ENCODE measurements at regions not wholly inside any gene's neighbourhood (a gene's known extent, or its start where the extent isn't known, plus 50 kb on each side); places are given as distances from the start of the nearest gene placed in this dataset.
"Not testable (repeated sequence)": the region's sequence is repeated elsewhere in the genome, so short reads cannot be mapped to it uniquely, and the experiment has no call there.

DNA sequence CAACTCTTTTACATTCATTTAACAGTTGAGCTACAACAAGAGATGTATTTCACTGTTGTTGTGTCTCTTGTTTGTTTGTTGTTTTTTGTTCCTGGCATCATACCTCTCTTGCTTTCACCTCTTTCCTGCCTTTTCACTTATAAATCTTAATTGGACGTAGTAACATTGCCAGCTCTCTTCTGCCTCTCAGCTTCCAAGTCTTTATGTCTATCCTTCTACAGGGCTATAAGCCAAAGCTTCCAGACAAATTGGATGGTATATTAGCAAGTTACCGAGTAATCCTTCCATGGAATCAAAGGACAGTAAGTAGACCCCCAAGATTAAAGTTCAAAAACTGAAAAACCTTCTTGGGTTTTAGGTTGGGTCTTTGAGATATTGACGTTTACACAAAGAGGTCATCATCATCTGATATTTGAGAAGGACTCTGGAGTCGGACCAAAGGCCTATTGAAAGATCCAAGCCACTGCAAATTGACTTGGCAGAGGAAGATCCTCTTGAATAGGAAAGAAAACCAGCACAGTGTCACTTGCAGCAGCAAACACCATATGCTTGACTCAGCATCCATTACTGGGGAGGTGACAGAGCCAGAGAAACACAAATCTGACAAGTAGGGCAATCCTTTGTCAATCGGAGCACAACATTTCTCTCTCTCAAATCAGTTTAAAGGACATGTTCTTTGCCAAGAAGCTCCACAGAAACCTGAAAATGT, 648.5 kb upstream of the NR2F2 start:
- no peak for DNase-seq

DNA sequence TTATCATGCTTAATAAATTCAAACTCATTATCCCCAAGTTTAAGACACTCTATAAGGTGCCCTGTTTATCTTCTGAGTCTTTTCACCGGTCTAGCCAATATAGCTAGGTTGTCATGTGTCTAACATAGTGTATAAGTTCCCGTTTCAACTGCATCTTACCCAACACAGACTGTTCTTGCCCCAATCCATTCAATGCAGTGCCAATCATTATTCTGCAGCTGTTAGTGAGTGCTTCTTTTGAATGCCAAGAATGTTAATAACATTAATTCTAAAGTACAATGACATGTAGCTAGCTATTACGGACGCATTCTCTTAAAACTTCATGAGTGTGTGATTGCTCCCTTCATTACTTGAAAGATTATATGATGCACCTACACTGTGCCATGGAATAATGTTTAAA, 646.4 kb upstream of the NR2F2 start:
- no peak for DNase-seq

DNA sequence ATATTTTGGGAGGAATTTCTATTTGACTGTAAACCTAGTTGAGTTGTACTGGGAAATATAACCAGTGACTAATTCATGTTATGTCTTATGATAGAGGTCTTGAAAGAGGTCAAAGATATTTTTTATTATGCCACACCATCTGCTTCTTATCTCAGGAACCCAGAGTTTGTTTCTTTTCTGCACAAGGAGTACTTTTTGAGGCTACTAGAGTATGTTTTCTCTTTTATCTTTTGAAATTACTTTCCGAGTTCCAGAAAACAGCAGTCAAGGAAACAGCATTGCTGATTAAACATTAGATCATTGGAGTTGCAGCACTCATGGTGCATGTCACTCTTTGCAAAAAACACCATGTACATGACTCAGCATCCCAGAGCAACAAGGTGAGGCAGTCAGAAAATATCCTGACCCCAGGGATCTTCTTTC, 645.8 kb upstream of the NR2F2 start:
- no peak for DNase-seq

DNA sequence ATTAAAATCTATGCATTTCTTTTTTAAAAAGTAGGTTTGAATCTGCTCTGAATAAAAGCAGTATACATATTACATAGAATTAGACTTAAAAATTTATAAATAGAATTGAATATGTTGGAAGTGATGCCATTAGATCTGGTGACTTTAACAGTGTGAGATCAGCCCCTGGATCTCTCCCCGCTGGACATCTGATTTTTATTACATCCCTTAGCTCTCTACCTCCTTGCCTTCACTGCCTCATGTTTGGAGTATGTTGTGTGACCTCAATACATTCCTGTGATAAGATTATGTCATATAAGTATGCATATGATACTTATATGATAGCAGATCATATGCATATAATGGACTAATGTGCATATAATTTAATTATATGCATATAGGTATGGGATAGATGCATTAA, 643.4 kb upstream of the NR2F2 start:
- DNase-seq: no peak

DNA sequence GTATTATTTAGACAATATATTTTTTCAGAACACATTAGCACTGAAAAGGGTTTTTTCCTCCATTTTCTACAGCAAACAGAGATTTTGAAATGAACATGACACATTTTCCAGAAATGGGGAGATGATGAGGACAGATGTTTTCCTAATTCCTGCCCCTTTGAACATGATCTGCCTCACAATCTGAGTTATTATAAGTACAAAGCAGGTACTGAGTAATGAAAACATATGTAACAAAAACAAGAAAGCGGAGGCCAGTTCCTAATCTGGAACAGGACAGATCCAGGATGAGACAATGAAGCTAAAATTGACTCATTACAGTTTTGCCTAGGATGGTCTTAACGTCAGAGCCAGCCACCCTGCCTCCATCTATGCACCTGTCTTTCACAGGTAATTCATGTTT, 642.8 kb upstream of the NR2F2 start:
- DNase-seq: no peak

DNA sequence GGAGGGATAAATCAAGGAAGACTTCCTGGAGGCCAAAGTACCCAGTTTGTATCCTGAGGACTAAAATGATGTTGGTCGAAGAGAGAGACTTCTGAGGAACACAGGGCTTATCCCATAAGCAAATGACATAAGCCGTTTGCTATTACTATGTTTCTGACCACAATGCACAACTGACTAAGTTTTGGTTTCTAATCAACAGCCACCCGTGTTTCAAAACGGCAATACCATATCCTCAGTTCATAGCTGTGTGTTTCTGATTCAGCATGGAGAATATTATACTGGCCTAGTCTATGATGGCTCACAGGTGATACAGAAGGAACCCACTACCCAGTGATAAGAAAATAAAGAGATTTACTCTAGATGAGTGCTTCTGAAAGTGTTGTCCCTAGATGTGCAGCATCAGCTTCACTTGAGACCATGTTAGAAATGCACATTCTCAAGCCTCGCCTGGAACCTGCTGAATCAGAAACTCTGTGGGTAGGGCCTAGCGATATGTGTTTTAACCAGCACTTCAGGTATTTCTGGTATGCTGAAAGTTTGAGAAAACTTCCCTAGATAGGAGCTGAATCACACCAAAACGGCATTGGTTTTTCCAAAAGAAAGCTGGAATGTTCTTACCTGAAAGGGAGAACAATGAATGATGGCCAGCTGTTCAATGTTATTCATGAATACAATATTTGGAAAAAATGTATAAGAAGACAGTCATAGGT, 639.7 kb upstream of the NR2F2 start:
- no peak for DNase-seq

DNA sequence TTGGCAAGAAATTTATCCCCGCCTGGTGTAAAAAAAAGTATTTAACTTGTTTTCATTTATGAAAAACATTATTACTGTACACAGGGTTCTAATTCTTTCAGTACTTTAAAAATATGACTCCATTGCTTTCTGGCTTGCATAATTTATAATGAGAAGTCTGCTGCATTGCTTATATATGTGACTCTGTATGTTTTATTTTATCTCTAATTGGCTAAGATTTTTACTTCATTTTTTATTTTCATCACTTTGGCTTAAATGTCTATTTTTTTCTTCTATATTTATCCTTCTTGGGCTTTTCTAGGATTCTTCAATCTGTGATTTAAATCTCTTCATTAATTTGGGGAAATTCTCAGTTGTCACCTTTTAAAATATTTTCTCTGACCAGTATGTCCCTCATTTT, 636.6 kb upstream of the NR2F2 start:
- no peak for DNase-seq

DNA sequence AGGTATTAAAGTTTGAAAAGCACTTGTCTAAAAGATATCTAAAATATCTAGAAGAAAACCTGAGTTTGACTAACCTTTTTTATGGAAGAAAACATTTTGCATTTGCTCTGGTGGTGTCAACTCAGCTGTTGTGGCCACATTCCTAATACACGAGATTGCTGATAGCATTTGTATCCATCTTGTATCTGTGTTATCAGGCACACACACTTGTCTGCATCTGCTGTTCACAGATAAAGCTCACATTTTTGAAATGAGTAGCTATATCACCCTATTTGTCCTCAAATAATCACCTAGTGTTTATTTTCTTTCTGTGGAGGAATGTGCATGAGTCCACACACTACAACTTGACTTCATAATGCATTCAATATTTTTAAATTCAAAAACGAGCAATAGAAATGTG, 632.3 kb upstream of the NR2F2 start:
- no peak for DNase-seq

DNA sequence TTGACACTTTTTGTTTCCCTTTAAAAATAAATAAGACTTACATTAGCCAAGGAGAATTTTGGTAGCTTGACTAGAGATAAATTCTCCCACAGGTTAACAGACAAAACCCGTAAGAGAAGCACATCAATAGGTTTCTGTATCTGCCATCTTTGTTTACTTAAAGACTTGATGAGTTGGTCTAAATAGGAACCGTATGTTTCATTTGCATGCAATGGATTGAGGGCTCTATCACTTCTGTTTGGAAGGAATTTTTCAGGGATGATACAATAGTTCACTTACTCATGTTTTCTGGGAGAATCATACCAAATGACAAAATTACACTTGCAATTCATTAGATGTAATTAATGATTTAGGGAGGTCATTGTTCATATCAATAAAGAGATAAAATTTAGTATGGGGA, 631.5 kb upstream of the NR2F2 start:
- DNase-seq: no peak

DNA sequence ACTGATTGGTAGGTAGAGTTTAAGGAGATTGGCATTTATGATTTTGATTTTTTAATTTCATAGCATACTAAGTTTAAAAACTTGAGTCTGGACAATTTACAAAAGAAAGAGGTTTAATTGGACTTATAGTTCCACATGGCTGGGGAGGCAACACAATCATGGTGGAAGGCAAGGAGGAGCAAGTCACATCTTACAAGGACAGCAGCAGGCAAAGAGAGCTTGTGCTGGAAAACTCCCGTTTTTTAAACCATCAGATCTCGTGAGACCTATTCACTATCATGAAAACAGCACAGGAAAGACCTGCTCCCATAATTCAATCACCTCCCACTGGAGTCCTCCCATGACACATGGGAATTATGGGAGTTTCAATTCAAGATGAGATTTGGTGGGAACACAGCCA, 630.9 kb upstream of the NR2F2 start:
- no peak for DNase-seq

DNA sequence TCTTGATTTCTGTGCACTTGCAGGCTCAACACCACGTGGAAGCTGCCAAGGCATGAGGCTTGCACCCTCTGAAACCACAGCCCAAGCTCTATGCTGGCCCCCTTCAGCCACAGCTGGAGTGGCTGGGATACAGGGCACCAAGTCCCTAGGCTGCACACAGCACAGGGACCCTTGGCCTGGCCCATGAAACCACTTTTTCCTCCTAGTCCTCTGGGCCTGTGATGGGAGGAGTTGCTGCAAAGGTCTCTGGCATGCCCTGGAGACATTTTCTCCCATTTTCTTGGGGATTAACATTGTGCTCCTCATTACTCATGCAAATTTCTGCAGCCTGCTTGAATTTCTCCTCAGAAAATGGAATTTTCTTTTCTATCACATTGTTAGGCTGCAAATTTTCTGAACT, 629.8 kb upstream of the NR2F2 start:
- DNase-seq: not testable (repeated sequence)

DNA sequence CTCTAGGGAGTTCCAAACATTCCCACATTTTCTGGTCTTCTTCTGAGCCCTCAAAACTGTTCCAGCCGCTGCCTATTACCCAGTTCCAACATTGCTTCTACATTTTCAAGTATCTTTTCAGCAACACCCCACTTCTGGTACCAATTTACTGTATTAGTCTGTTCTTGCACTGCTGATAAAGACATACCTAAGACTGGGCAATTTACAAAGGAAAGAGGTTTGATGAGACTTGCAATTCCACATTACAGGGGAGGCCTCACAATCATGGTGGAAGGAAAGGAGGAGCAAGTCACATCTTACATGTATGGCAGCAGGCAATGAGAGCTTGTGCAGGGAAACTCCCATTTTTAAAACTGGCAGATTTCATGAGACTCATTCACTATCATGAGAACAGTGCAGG, 629.1 kb upstream of the NR2F2 start:
- DNase-seq: no peak

DNA sequence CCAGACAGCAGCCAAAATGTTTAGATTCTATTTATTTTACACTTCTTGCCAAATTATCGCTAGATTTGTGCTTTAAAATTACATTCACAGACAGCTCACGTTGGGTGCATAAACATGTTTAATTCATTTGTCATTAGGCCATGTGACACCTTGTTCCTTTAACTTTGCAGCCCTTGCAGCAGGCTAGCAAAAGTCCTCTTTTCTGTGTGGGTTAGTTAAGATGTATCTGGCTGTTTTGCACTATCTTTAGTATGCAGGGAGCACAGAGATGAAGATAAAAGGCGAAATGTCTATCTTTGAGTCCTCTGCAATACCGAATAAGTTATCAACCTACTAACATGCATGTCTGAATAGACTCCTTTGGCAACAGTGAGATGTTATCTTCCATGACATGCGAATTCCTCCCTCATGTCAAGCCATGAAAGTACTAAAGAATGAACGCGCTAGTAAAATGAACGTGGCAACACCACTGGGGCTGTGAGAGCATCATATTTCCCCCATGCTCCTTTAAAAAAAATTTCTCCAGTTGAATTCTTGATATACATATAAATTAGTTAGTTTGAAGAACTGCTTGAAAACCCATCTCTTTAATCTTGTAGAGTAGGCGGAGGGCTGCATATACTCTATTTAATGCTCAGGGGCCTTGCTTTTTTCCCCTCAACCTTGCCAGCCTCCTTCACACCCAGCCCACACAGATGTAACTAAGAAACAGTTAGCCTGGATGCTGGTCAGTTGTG, 620.4 kb upstream of the NR2F2 start:
- DNase-seq: no peak

DNA sequence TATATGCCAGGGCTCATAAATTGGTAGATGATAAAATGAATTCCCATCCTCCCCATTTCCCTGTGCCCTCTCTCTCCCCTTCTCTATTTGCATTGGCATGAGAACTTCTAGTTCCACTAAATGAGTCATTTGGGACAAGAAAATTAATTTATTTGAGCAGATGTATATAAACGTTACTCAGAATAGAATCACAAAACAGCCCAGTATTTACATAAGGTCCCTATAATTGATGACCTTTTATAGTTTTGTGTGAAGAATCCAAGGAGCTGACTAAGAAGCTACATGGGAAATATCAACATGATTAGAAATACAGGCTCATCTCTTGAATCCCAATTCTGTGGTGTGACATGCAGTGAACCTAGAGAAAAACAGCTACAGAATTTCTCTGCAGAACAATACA, 617.7 kb upstream of the NR2F2 start:
- no peak for DNase-seq

DNA sequence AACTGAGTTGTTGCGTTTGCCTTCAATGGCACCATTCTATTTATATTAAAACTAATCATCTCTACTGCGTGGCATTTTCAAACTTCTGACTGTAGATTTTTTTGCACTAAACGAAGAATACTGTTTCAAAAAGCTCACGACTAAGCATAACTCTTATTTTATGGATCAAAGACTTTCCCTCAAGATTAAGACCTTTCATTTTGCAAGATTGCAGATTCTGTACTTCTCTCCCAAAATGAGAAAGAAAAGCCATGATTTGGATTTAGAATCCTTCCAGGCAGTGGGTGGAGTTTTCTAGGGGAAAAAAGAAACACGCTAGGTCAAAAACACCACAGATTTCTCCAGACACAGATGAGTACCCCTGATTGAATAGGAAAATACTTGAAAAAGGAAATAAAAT, 617.2 kb upstream of the NR2F2 start:
- no peak for DNase-seq

DNA sequence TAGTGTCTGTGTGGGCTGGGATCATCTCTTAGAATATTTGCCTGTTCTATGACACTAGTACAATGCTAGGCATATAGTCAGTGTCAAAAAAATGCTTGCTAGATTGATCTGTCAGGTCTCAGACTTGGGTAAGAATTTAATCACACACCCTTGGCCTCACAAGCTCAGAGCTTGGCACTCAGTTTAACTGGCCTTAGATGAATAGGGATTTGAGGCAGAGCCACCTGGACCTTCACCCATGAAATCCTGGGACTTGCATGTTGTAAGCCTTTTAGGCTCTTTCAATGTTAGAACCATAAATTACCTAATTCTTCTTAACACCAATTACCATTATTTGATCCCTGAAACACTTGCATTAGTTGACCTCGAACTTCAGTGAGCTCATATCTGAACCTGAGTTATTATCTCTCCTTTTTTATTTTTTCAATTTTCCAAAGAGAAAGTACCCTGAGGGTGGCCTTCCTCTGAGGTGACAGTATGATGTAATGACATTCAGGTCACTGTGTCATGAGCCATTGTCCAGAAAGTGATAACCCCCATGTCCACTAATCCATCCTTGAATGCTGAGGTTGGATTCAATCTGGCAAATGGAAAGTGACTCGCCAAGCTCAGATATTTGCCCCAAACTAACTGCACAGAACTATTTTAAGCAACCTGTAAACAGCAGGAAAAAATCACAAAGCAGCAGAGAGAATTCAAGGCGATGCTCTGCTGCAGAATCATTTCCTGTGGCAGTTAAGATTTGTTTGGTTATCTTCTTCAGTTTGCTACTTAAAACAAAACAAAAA, 615.2 kb upstream of the NR2F2 start:
- DNase-seq: no peak

DNA sequence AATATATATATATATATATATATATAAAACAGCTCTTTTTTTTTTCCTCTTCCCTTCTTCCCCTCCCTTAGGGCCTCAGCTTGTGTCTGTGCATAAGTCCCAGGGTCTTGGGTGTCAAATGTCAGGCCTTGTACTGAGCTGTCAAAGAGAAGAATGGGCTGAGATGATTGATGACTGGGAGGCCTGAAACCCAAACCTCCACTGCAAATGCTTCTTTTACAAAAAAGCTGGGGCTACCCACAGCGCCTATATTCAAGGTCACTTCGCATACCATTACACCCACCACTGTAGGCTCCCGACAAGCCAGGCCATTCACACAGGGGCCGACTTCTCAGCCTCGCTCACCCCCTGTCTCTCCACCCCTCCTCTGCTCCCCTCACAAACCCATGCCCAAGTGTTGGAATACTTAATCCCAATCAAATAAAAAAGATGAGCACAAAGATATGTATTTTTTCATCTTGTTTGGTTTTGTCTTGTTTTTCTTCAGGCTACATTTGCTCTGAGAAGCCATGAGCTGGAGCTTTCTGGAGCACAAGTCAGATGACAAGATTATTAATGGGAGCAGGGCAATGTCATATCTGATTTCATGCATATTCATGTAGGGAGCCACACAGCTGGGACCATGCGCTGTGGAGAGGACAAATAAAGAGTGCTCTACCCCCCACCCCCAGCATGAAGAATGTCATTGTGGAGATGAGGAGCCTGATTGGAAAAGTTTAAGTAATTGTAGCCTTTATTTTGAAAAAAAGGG, 614.4 kb upstream of the NR2F2 start:
- DNase-seq: no peak

DNA sequence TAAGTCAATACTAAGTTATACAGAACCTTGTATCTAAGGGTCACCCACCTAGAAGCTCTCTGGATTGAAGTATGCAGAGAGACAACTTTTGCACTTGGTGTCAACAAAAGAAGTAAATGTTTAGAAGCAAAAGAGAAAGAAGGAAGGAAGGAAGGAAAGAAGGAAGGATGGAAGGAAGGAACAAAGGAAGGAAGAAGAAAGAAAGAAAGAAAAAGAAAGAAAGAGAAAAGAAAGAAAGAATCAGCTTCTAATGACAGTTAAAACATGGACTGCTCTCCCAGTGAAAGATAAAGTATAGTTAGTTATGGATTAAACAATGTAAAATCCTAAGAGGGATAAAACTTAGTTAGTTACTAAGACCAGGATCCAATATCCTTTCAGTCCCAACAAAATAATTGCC, 613.8 kb upstream of the NR2F2 start:
- DNase-seq: no peak

DNA sequence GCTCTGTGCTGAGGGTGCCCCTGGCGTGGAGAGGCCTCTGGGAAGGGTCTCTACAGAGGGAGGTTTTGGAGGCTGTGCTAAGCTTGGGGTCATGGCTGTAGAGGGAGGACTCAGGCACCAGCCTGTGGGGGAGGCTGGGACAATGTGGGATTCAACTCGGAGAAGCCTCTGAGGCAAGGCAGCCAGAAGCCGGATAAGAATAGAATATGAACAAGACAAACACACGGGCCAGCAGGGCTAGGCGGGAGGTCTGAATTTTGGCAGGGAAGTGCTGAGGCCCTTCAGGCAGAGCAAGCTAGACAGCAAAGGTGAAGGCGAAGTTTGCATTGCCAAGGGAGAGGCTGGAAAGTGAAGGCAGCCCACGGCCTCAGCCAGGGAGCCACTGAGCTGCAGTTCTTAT, 612.1 kb upstream of the NR2F2 start:
- DNase-seq: no peak

DNA sequence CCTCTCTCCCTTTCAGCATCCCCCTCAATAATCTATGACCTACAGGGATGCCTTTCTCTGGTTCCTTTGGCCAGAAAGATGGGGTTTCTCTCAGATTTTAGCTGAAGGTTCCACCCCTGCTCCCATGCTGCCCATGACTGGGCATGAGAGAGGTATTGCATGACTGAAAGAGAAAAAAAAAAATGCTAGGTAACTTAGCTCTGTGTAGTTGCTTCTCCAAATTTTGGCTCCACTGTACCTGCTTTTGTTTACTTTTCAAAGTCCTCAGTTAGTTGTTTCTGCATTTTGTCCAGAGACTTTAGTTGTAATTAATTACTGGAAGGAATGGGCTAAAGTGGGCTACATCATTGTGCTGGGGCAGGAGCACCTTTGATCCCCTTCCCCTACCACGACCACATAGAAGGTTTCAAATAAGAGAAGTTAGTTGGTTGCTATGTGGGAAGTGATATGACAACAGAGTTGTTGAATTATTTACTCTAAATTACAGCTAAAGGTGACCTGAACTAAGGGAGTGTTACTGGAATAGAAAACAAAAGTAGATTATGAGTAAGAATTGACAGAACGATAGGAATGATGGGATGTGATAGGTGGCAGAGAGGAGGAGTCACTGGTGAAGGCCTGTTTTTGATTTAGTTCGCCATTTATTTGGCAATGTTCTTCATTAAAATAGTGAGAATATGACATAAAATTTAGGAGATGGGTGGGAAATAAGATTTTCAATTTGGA, 605.4 kb upstream of the NR2F2 start:
- DNase-seq: no peak

DNA sequence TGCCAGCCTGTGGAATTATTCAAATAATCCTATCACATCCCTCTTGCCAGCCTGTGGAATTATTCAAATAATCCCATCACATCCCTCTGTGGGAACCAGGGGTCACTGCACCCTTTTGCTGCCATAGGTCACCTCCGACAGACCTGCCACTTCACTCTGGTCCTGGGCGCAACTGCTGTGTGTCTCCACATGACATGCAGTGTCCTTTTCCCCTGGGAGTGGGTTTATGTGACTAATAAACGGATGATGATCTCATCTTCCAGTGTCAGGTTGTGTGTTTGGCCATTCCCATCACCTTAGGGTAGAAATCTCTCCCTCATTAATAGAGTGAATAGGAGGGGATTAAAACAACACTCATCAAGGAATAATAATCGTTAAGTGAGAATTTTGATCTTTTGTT, 603.6 kb upstream of the NR2F2 start:
- DNase-seq: no peak

DNA sequence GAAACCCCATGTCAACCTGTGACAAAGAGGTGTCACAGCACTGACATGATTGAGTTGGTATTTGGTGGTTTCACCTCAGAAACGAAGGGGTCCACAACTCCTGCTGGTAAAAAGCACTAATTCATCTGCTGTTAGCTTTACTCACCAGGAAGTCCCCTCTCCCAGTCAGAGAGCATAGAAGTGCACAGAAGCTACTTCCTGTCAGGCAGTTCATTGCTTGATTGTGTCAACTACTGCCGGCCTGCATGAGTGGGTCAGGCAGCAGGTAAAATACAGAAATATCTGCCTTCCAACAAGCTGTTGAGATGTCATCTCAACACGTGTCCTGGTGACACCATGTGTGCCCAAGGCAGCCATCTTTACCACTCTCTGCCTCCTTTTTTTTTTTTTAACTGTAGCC, 596.6 kb upstream of the NR2F2 start:
- no peak for DNase-seq

Measured in activated CD4-positive, alpha-beta T cell treated with anti-CD3 and anti-CD28 coated beads, Interleukin-2, amount 50 U/mL, for 1 hour (primary cell).